Stimulated activated effector memory CD8-positive, alpha-beta T cell treated with anti-CD3 and anti-CD28 coated beads, Interleukin-12 subunit alpha, Interleukin-12 subunit beta, amount 100 ng/mL, for 72 hours (primary cell): ENCODE measurements at regions not wholly inside any gene's neighbourhood (a gene's known extent, or its start where the extent isn't known, plus 50 kb on each side); places are given as distances from the start of the nearest gene placed in this dataset.
"Not testable (repeated sequence)": the region's sequence is repeated elsewhere in the genome, so short reads cannot be mapped to it uniquely, and the experiment has no call there.

Experiments used
- ATAC-seq: fragments of 150-1000 bp; cut with Tn5 transposase; 2 replicates; pipeline ENCODE4 v1.10.0; 2021
- DNase-seq, 2 donors: peaks; one replicate each; pipeline ENCODE4 v3.0.0; 2021 to 2022; ENCODE audit warnings: low spot score in 2 of 2
- H3K27ac Mint-ChIP-seq: one replicate; pipeline ENCODE4 v1.8.0; 2022; ENCODE audit warnings: mild to moderate bottlenecking, mixed read lengths
- H3K36me3 Mint-ChIP-seq: one replicate; pipeline ENCODE4 v1.8.0; 2022; ENCODE audit warnings: mild to moderate bottlenecking, mixed read lengths
- H3K4me1 Mint-ChIP-seq: one replicate; pipeline ENCODE4 v1.8.0; 2022; ENCODE audit warnings: mixed read lengths
- H3K4me3 Mint-ChIP-seq: one replicate; pipeline ENCODE4 v1.8.0; 2022; ENCODE audit warnings: mild to moderate bottlenecking, mixed read lengths
- H3K9me3 Mint-ChIP-seq: one replicate; pipeline ENCODE4 v1.8.0; 2022; ENCODE audit warnings: mixed read lengths

DNA sequence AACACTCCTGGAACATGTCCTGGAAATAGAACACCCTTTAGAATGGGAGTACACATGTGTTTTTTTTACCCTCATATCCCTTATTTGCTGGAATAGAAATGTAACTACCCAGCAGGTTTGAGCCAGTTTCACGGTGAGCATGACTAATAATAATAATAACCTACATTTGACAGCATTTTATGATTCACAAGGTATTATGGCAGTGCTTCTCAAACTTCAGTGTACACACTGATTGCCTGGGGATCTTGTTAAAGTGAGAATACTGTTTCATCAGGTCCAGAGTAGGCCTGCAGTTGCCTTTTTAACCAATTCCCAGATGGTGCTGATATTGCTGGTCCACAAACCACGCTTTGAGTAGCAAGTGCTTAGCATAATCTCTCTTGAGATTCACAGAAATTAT lies 63.9 kb downstream of the NFKBIZ start:
- no peak for DNase-seq
- no peaks in the 10 kb centered on the region for H3K4me1 Mint-ChIP-seq
- no peaks in the 10 kb centered on the region for H3K36me3 Mint-ChIP-seq
- no peak overlapping the region for H3K4me3 Mint-ChIP-seq
- peaks cover 6% of the 10 kb centered on the region for H3K9me3 Mint-ChIP-seq
- H3K27ac Mint-ChIP-seq = no peak overlapping the region
- ATAC-seq = peak; percentile 73

DNA sequence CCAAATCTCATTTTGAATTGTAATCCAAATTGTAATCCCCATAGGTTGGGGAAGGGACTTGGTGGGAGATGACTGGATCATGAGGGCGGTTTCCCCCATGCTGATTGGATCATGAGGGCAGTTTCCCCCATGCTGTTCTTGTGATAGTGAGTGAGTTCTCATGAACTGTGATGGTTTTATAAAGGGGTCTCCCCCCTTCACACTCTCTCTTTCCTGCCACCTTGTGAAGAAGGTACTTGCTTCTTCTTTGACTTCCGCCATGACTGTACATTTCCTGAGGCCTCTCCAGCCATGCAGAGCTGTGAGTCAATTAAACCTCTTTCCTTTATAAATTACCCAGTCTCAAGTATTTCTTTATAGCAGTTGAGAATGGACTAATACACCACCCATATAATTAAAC lies 68.4 kb downstream of the NFKBIZ start:
- ATAC-seq = peak; percentile 28
- H3K4me3 Mint-ChIP-seq, H3K27ac Mint-ChIP-seq, H3K36me3 Mint-ChIP-seq, DNase-seq, H3K9me3 Mint-ChIP-seq: not testable (repeated sequence)
- H3K4me1 Mint-ChIP-seq = peaks cover 14% of the 10 kb centered on the region

DNA sequence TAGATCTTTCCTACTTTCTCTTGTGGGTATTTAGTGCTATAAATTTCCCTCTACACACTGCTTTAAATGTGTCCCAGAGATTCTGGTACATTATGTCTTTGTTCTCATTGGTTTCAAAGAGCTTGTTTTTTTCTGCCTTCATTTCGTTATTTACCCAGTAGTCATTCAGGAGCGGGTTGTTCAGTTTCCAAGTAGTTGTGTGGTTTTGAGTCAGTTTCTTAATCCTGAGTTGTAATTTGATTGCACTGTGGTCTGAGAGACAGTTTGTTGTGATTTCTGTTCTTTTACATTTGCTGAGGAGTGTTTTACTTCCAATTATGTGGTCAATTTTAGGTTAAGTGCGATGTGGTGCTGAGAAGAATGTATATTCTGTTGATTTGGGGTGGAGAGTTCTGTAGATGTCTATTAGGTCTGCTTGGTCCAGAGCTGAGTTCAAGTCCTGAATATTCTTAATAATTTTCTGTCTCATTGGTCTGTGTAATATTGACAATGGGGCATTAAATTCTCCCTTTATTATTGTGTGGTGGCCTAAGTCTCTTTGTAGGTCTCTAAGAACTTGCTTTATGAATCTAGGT lies 72.9 kb downstream of the NFKBIZ start:
- Mint-ChIP-seq H3K4me1 (peaks cover 32% of the 10 kb centered on the region), H3K27ac (peak overlapping the region; percentile 23), H3K4me3 (peak overlapping the region; percentile 23)
- not testable (repeated sequence) for DNase-seq, H3K36me3 Mint-ChIP-seq, ATAC-seq, H3K9me3 Mint-ChIP-seq

GRCh38 chr3:101924621-101925020 lies 75.3 kb downstream of the NFKBIZ start:
- not testable (repeated sequence) for ATAC-seq
- H3K4me1 Mint-ChIP-seq = peaks cover 32% of the 10 kb centered on the region

DNA sequence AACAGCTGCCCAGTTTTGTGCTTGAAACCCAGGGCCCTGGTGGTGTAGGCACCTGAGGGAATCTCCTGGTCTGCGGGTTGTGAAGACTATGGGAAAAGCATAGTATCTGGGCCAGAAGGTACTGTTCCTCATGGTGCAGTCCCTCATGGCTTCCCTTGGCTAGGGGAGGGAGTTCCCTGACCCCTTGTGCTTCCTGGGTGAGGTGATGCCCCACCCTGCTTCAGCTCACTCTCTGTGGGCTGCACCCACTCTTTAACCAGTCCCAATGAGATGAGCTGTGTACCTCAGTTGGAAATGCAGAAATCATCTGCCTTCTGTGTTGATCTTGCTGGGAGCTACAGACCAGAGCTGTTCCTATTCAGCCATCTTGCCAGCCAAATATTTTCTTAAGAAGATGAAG lies 75.8 kb downstream of the NFKBIZ start:
- H3K36me3 Mint-ChIP-seq, DNase-seq, H3K4me3 Mint-ChIP-seq, H3K9me3 Mint-ChIP-seq, ATAC-seq, H3K27ac Mint-ChIP-seq: not testable (repeated sequence)
- peaks cover 32% of the 10 kb centered on the region for H3K4me1 Mint-ChIP-seq

More at GRCh38 chr3:101924621-101925020, 75.3 kb downstream of the NFKBIZ start:
- H3K36me3 Mint-ChIP-seq, H3K9me3 Mint-ChIP-seq, DNase-seq, H3K4me3 Mint-ChIP-seq, H3K27ac Mint-ChIP-seq: not testable (repeated sequence)

DNA sequence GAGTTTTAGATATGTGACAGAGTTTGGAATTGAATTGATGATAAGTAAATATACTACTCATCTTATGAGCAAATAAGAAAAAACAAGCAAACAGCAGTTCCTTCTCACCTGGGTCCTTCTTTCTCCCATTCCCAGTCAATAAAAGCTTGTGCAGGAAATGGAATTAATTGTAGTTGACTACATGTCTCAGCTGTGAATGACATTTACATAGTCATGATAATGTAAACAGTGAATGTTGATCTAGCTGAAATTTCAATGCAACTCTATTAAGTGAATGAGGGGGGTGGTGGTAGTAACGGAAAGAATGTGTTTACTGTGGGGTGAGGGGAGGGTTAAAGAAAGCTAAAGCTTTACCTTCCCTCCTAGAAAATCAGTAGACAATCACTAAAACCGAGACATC lies 76.2 kb downstream of the NFKBIZ start:
- Mint-ChIP-seq H3K27ac (no peak overlapping the region), H3K4me3 (no peak overlapping the region), H3K9me3 (peaks cover 3% of the 10 kb centered on the region), H3K4me1 (peaks cover 32% of the 10 kb centered on the region), H3K36me3 (no peaks in the 10 kb centered on the region)
- DNase-seq = no peak
- no peak for ATAC-seq

GRCh38 chr3:101926594-101927105 lies 77.3 kb downstream of the NFKBIZ start:
- ATAC-seq = no peak
- no peak overlapping the region for H3K4me3 Mint-ChIP-seq

GRCh38 chr3:101928890-101929289 lies 79.6 kb downstream of the NFKBIZ start:
- no peak overlapping the region for H3K4me3 Mint-ChIP-seq
- DNase-seq (no peak), ATAC-seq (no peak)
- H3K36me3 Mint-ChIP-seq = no peaks in the 10 kb centered on the region
- no peaks in the 10 kb centered on the region for H3K9me3 Mint-ChIP-seq
- no peak overlapping the region for H3K27ac Mint-ChIP-seq
- H3K4me1 Mint-ChIP-seq = peaks cover 18% of the 10 kb centered on the region

More at GRCh38 chr3:101926594-101927105, 77.3 kb downstream of the NFKBIZ start:
- Mint-ChIP-seq H3K4me1 (peaks cover 29% of the 10 kb centered on the region), H3K9me3 (peaks cover 3% of the 10 kb centered on the region), H3K27ac (no peak overlapping the region), H3K36me3 (no peaks in the 10 kb centered on the region)
- no peak for DNase-seq

- Mint-ChIP-seq H3K36me3 (no peaks in the 10 kb centered on the region), H3K27ac (no peak overlapping the region), H3K4me3 (no peak overlapping the region), H3K9me3 (no peaks in the 10 kb centered on the region), H3K4me1 (peaks cover 9% of the 10 kb centered on the region)
- no peak for DNase-seq
- no peak for ATAC-seq
These were observed 81.8 kb downstream of the NFKBIZ start for GRCh38 chr3:101931081-101931480.

DNA sequence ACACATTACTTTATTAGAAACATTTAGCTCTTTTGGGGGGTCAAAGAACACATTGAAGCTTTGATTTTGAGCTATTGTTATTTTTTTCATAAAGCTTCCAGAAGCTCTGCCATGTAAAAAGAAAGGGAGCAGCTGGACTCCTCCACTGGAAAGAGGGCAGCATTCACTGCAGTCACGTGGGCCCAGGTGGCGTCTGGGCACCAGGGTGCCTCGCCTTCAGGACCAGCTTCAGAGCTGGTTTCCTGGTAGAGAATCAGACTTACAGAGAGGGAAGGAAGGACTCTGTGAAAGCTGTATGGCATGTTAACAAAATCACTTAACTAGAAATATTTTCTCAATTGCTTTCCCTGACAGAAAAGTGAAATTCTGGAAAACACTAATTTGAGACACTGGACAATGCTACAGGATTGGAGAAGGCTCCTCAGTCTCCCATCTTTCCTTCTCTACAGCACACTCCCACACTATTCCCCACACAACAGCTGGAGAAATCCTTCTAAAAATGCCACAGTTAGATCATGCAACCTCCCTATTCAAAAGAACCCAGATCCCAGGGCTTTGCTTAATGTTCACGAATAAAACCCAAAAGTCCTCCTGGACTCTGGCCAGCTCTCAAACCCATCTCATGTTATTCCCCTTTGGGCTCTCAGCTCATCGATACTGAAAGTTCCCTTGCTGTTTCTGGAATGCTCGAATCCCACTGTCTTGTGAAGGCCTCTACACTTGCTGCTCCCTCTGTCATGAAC lies 83.2 kb downstream of the NFKBIZ start:
- Mint-ChIP-seq H3K36me3 (peaks cover 11% of the 10 kb centered on the region), H3K4me3 (no peak overlapping the region), H3K27ac (no peak overlapping the region), H3K9me3 (no peaks in the 10 kb centered on the region), H3K4me1 (peaks cover 18% of the 10 kb centered on the region)
- ATAC-seq = no peak
- no peak for DNase-seq

DNA sequence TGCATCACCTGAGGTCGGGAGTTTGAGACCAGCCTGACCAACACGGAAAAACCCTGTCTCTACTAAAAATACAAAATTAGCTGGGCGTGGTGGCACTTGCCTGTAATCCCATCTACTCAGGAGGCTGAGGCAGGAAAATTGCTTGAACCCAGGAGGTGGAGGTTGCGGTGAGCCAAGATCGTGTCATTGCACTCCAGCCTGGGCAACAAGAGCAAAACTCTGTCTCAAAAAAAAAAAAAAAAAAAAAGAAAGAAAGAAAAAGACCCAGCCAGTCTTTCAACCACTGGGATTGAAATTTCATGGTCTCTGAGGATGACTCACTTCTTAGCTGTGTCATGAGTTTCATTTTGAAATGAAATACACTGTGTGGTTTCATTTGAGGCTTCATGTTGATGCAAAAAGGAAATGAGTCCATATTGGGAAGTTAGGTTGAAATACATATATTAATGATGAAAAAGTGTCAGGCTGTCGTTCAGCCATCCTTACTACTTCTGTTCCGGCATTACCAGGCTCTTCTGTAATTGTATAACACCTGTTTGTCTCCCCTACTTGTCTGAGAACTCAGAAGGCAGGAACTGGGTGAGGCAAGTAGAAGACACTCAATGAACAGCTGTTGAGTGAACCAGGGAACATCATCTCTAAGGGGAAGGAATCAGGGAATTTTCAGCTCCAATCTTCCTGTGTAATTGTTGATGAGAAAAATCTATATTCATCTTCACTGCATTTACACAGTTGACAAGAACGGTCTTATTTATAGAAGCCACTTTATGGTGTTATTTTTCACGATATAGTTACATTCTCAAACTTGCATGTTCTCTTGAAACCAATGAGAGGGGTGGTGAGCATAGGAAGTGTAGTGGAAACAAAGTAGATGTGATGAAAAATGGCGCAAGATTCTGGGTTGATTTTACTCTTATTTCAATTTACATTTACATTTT lies 87.4 kb downstream of the NFKBIZ start:
- Mint-ChIP-seq H3K36me3 (peaks cover 11% of the 10 kb centered on the region), H3K4me1 (peaks cover 18% of the 10 kb centered on the region), H3K4me3 (peak overlapping the region; percentile 37), H3K9me3 (no peaks in the 10 kb centered on the region), H3K27ac (peak overlapping the region; percentile 54)
- DNase-seq (peak in 1 of 2 donors; percentile 67), ATAC-seq (peak; percentile 99)

DNA sequence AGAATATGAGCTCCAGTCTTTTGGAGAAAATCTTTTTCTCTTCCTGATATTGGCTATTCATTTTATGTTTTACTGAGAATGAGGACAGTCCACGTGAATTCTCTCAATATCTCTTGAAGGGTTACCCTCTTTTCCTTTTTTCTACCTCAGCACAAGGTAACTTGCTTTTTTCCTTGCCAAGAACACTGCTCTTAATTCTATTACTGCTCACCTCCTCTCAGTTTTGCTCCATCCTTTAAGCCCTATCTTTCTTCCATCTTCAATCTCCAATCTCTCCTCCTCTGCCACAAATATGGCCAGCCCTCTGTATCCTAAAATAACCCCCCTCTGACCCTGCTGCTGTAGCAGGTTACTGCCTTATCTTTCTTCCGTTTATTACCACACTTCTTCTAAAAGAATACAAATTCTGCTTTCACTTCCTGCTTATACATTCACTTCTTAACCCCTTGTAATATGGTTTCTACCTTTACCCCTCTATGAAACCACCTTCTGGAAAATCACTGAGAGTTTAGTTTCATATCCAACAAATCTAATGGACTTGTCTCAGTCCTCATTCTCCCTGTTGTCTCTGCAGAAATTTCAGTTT lies 89.0 kb downstream of the NFKBIZ start:
- no peak for ATAC-seq
- Mint-ChIP-seq H3K9me3 (no peaks in the 10 kb centered on the region), H3K4me3 (no peak overlapping the region), H3K36me3 (peaks cover 11% of the 10 kb centered on the region), H3K27ac (no peak overlapping the region), H3K4me1 (peaks cover 9% of the 10 kb centered on the region)
- DNase-seq = no peak

- ATAC-seq (no peak), DNase-seq (no peak)
- no peak overlapping the region for H3K27ac Mint-ChIP-seq
- H3K4me3 Mint-ChIP-seq = no peak overlapping the region
- H3K9me3 Mint-ChIP-seq = no peaks in the 10 kb centered on the region
- peaks cover 11% of the 10 kb centered on the region for H3K36me3 Mint-ChIP-seq
- peaks cover 9% of the 10 kb centered on the region for H3K4me1 Mint-ChIP-seq
These were observed 90.2 kb downstream of the NFKBIZ start for GRCh38 chr3:101939361-101940049.

GRCh38 chr3:101940521-101941317 lies 91.4 kb downstream of the NFKBIZ start:
- Mint-ChIP-seq H3K4me1 (peaks cover 11% of the 10 kb centered on the region), H3K36me3 (peaks cover 11% of the 10 kb centered on the region), H3K27ac (no peak overlapping the region), H3K9me3 (no peaks in the 10 kb centered on the region), H3K4me3 (no peak overlapping the region)
- ATAC-seq (no peak), DNase-seq (no peak)
